Stimulated activated naive CD4-positive, alpha-beta T cell treated with Interleukin-2 at 50 U/mL for 16 hours (primary cell): ENCODE measurements at regions not wholly inside any gene's neighbourhood (a gene's known extent, or its start where the extent isn't known, plus 50 kb on each side); places are given as distances from the start of the nearest gene placed in this dataset.

Source experiments
- DNase-seq: peaks from one replicate; lab custom pipeline; 2025; lab: John Stamatoyannopoulos, UW

DNA sequence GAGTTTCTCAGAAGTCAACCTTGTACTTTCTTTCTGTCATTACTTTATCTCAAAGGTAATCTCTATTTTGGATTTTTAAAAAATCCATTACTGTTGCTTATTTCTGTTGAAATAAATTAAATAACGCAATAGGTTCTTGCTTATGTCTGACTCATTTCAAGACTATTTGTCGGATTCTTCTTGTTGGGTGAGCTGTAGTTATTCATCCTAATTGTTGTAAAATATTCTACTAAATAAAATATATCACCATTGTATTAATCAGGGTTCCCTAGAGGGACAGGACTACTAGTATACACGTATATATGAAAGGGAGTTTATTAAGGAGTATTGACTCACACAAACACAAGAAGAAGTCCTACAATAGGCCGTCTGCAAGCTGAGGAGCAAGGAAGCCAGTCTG is 403.9 kb upstream of the CYRIA start:
- no peak for DNase-seq

DNA sequence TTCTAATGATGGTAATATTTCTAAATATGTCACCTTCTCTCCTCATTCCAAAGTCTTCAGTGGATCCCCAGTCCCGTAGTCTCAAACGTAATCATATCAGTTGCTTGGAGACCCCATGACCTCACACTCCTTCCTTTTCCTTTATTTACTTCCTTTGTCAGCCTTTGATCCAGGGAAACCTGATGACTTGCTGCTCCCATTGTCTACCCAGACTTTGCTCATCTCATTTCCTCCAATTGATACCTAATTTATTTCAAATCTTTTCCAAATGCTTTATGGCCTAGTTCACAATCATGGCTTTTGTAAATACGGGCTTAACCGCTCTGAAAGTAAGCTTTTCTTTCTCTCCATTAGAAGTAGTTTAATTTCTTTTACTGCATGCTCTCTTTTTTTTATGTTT is 402.4 kb upstream of the CYRIA start:
- DNase-seq: no peak

DNA sequence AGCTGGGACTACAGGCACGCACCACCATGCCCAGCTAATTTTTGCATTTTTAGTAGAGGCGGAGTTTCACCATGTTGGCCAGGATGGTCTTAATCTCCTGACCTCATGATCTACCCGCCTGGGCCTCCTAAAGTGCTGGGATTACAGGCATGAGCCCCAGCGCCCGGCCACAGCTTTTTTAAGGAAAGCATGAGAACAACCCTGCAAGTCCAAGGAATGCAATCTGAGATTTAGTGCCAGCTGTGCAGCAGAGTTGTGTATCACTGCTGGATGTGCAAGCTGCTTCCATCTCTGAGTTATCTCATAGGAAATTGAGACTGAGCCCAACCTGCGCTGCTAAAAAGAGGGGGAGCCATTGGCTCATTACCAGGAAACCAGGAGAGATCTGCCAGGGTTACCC is 399.9 kb upstream of the CYRIA start:
- no peak for DNase-seq

DNA sequence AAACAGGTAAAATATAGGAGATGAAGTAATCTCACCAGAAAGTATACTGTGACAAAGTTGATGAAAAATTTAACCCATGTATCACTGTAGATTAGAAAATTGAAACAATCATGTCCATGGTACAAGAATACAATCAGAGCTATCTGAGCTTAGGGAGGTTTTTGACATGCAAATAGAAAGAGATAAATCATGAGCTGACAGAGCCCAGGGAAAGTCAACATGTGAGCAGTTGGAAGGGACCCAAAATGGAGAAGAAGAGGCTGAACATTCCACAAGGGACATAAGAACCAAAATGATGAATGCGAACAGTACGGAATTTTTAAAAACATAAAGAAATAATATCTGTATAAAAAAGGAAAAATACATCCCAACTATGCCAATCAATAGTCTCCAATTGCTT is 395.4 kb upstream of the CYRIA start:
- no peak for DNase-seq

GRCh38 chr2:17059458-17059857 is 393.8 kb upstream of the CYRIA start:
- no peak for DNase-seq

DNA sequence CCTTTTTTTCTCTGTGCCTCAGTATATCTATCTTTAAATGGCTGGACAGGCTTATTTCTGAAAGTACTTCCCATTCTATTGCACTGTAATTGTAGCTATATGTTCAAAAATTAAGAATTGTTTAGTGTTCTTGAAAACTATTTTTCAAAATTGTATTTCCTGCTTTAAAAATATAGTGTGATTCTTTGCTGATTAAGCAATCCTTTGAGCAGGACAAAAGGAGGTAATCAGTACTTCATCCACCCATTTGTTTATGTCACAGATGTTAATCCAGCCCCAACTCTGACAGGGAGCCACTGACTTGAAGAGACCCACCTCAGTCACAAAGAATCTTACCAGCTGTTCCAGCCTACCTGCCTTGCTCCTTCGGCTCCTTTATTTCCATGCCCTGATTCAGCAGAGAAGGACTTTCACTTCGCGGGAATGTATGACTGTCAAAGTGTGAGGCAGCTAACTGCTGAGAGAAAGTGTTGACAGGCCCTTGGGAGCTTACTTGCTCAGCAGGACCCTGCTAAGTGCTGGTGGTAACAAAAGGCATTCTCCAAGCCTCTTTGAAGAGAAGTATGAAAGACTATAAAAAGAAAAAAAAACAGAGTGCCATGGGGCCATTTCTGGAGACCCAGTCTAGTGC is 393.3 kb upstream of the CYRIA start:
- no peak for DNase-seq

- DNase-seq: no peak
These were observed 391.7 kb upstream of the CYRIA start for GRCh38 chr2:17057109-17058017.

- no peak for DNase-seq
These were observed 390.6 kb upstream of the CYRIA start for GRCh38 chr2:17056236-17056635.

GRCh38 chr2:17052001-17052400 is 386.4 kb upstream of the CYRIA start:
- no peak for DNase-seq

DNA sequence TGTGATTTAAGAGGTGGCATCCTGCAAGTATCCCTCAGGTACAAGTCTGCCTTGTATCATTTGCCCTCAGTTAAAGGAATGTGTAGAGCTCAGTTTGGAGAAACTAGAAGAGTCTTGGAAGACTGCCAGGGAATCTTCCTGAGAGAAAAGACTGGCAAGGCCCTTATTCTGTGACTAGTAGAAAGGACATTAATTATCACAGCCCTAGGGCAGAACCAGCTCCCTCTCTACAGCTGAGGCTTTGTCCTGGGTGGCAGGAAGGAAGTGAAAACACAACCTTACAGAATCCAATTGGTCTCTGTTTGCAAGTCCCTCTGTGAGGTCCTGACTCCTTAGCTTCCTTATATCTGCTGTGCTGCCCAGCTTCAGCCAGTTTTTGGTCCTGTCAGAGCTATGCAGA is 385.9 kb upstream of the CYRIA start:
- DNase-seq: no peak

- DNase-seq: no peak
These were observed 377.5 kb upstream of the CYRIA start for GRCh38 chr2:17043173-17043572.

GRCh38 chr2:17036361-17036760 is 370.7 kb upstream of the CYRIA start:
- DNase-seq: no peak

DNA sequence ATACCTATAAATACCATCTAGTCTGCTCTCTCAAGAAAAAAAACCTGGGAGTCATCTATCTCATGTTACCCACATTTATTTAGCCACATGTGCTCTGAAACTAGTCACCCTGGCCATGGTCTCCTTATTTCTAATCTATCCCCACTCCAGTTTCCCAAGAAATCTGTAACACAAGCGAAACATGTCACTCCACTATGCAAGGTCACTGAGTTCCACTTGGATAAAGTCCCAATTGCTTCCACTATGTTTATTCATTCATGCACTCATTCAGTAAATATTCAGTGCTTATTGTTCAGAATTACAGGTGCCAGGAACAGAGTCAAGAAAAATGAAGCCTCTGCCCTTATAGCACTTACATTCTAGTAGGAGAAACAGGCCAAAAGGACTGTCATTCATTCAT is 369.4 kb upstream of the CYRIA start:
- no peak for DNase-seq

DNA sequence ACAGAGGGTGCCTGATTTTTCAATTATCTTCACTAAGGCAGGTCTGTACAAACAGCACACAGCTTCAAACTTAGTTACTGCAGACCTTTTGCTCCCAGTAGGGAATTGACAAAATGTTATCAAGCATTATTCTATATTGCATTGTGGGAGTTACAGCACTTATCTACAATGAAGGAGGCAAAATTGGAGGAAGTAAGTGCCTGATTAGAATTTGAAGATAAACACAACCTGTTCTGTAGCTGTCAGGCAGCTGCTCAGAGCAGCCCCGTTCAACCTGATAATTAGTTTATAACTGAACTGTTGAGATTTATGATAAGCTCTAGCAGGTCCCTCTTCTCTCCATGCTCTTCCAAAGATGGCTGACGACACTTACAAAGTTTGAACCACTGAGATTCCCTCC is 364.4 kb upstream of the CYRIA start:
- DNase-seq: no peak

- no peak for DNase-seq
These were observed 346.7 kb upstream of the CYRIA start for GRCh38 chr2:17012297-17012696.

GRCh38 chr2:17010104-17010503 is 344.5 kb upstream of the CYRIA start:
- DNase-seq: no peak

DNA sequence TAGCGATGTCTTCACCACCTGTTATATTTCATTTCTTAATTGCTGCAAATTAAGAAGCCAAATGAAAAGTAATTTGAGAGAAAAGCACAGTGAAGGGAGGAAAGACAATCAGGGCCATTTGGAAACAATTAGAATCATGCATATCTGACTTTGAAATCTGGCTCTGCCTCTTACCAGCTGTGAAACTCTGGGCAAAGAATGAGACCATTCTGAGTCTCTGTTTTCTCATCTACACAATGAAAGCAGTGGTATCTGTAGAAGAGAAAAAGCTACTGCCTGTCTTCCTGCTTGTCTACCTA is 334.5 kb upstream of the CYRIA start:
- no peak for DNase-seq

DNA sequence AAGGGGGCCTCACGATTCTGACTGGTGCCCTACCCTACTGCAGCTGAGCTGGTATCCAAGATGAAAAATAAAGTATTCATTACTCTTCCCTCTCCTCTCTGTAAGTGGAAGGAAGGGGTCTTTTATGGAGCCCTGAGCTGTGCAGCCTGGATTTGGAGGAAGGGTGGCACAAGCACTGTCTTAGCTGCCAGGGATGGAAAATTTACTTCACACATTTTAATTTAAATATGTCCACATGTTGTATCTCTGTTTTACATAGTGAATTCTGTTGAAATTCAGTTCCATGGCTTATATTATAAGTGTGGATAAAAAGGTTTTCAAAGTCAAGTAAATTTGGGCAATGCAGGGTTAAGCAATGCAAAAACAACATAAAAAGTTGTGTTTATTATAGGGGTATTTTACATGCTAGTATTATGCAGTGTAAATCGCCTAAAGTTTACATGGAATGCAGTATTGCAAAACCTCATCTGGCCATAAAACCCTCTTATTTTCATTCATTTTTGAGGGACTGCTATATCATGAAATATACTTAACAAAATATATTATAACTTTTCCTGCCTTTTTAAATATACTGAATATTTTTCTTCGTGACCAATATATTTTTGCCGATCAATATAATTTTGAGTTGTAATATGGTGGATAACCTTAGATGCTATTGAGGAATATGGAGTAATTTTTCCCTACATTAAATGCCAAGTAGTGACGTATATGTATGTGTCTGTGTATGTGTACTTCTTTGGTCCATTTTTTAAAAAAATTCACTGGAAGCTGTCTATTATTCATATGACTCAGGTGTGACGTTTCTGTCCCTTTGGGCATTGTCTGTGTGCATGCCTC is 333.9 kb upstream of the CYRIA start:
- DNase-seq: no peak

DNA sequence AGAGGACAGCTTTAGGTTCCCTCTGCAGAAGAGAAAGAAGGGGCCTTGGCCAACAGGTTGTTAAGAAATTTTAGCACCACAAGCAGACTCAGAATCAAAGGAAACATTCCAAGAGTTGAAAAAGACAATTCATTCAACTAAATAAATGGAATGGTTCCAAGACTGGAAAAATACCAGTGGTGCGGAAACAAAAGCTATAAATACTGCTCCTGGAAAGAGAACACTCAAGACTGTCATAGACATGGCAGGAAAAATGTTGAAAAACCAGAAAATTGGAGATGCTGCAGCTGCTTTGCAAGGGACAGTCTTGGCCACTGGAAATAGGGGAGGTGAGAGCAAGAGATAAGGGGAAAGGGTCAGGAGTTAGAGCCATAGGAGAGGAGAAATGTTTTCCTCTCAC is 312.7 kb upstream of the CYRIA start:
- no peak for DNase-seq

- no peak for DNase-seq
These were observed 309.1 kb upstream of the CYRIA start for GRCh38 chr2:16974688-16975087.

- DNase-seq: no peak
These were observed 308.1 kb upstream of the CYRIA start for GRCh38 chr2:16973586-16974286.

DNA sequence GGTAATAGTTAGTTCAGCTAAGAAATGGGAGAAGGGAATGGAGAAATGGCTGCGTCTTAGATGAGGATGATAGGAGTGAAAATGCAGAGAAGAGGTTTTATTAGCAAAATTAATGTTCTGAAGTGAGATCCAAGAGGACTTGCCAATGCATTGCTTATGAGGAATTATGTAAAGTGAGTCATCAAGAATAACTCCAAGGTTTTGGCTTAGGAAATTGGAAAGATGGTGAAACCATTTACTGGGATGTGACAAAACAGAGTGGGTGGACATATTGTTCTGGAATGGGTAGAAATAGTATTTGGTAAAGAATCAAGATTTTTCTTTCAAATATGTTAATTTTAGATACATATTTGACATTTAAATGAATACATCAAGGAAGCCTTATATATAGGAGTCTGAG is 306.6 kb upstream of the CYRIA start:
- no peak for DNase-seq
